ENCODE measurements at regions not wholly inside any gene's neighbourhood (a gene's known extent, or its start where the extent isn't known, plus 50 kb on each side); places are given as distances from the start of the nearest gene placed in this dataset.

GRCh38 chr2:45274250-45274926 is 265.1 kb upstream of the SIX2 start:
- Histone ChIP-seq H3K27ac (ENCODE audit: low read length) (no peak overlapping the region), H4K20me1 (ENCODE audit: insufficient read depth, low read length) (no peaks in the 10 kb centered on the region), H3K4me1 (ENCODE audit: low read length) (no peaks in the 10 kb centered on the region), H3K9me3 (ENCODE audit: insufficient read depth, low read length) (no peaks in the 10 kb centered on the region), H3K4me2 (ENCODE audit: low read length) (no peak overlapping the region), H3K4me3 (ENCODE audit: low read length) (no peak overlapping the region), H3K27me3 (ENCODE audit: low read depth, low read length) (peaks cover 13% of the 10 kb centered on the region), H2AFZ (ENCODE audit: low read depth, low read length) (no peak overlapping the region), H3K79me2 (ENCODE audit: low read length) (no peaks in the 10 kb centered on the region), H3K36me3 (replicated peaks; ENCODE audit: low read depth, low read length) (no peaks in the 10 kb centered on the region), H3K9ac (ENCODE audit: low read length) (no peak overlapping the region)
- TF ChIP-seq EZH2phosphoT487 (IDR thresholded peaks at IDR 0.05; ENCODE audit: low read depth) (no peak), CTCF (IDR thresholded peaks at IDR 0.05; ENCODE audit: low read depth, low read length) (no peak)

- peaks cover 10% of the 10 kb centered on the region for H3K27me3 ChIP-seq (ENCODE audit: low read depth, low read length)
- H3K4me2 ChIP-seq (ENCODE audit: low read length), result no peak overlapping the region
- no peaks in the 10 kb centered on the region for H3K4me1 ChIP-seq (ENCODE audit: low read length)
- H3K36me3 ChIP-seq (replicated peaks; ENCODE audit: low read depth, low read length), result no peaks in the 10 kb centered on the region
- H3K9ac ChIP-seq (ENCODE audit: low read length), result no peak overlapping the region
- no peak for TF ChIP-seq CTCF (IDR thresholded peaks at IDR 0.05; ENCODE audit: low read depth, low read length)
- no peak for TF ChIP-seq EZH2phosphoT487 (IDR thresholded peaks at IDR 0.05; ENCODE audit: low read depth)
- no peak overlapping the region for H3K4me3 ChIP-seq (ENCODE audit: low read length)
- H3K79me2 ChIP-seq (ENCODE audit: low read length), result no peaks in the 10 kb centered on the region
- no peaks in the 10 kb centered on the region for H3K9me3 ChIP-seq (ENCODE audit: insufficient read depth, low read length)
- H2AFZ ChIP-seq (ENCODE audit: low read depth, low read length), result no peak overlapping the region
- no peaks in the 10 kb centered on the region for H4K20me1 ChIP-seq (ENCODE audit: insufficient read depth, low read length)
- H3K27ac ChIP-seq (ENCODE audit: low read length), result no peak overlapping the region
Observed at GRCh38 chr2:45273412-45274249, 264.4 kb upstream of the SIX2 start.

GRCh38 chr2:45272549-45273265 is 263.5 kb upstream of the SIX2 start:
- no peaks in the 10 kb centered on the region for H4K20me1 ChIP-seq (ENCODE audit: insufficient read depth, low read length)
- no peak overlapping the region for H3K4me3 ChIP-seq (ENCODE audit: low read length)
- H3K4me2 ChIP-seq (ENCODE audit: low read length), result no peak overlapping the region
- H2AFZ ChIP-seq (ENCODE audit: low read depth, low read length), result no peak overlapping the region
- H3K36me3 ChIP-seq (replicated peaks; ENCODE audit: low read depth, low read length), result no peaks in the 10 kb centered on the region
- no peak overlapping the region for H3K9ac ChIP-seq (ENCODE audit: low read length)
- peaks cover 9% of the 10 kb centered on the region for H3K27me3 ChIP-seq (ENCODE audit: low read depth, low read length)
- no peak overlapping the region for H3K27ac ChIP-seq (ENCODE audit: low read length)
- no peaks in the 10 kb centered on the region for H3K4me1 ChIP-seq (ENCODE audit: low read length)
- no peaks in the 10 kb centered on the region for H3K79me2 ChIP-seq (ENCODE audit: low read length)
- no peaks in the 10 kb centered on the region for H3K9me3 ChIP-seq (ENCODE audit: insufficient read depth, low read length)
- TF ChIP-seq EZH2phosphoT487 (IDR thresholded peaks at IDR 0.05; ENCODE audit: low read depth) (no peak), CTCF (IDR thresholded peaks at IDR 0.05; ENCODE audit: low read depth, low read length) (no peak)
